ENCODE measurements at regions not wholly inside any gene's neighbourhood (a gene's known extent, or its start where the extent isn't known, plus 50 kb on each side); places are given as distances from the start of the nearest gene placed in this dataset.

GRCh38 chr11:112844517-112844916, 116.7 kb upstream of the NCAM1 start (continued):
- TF ChIP-seq AFF4 (CRISPR knock-in tag; IDR thresholded peaks at IDR 0.05) (no peak), MYNN (CRISPR knock-in tag; IDR thresholded peaks at IDR 0.05; ENCODE audit: low read depth) (no peak), SRSF9 (IDR thresholded peaks at IDR 0.05; ENCODE audit: borderline replicate concordance, insufficient read depth, low read depth, low read length, poor library complexity, severe bottlenecking) (no peak)

GRCh38 chr11:112847568-112847967, 113.7 kb upstream of the NCAM1 start:
- no peak for DNase-seq (ENCODE audit: low spot score)
- Histone ChIP-seq H3K4me1 (ENCODE audit: insufficient read depth, low read length) (no peaks in the 10 kb centered on the region), H3K27ac (ENCODE audit: extremely low read length, insufficient read depth, low read length) (no peak overlapping the region), H3K4me2 (ENCODE audit: low read depth, low read length) (no peak overlapping the region), H2AFZ (ENCODE audit: low read length) (no peak overlapping the region), H3K36me3 (replicated peaks in 1 of 2; ENCODE audit: control insufficient read depth in 1 of 2, insufficient read depth in 2 of 2, low read length in 2 of 2) (no peaks in the 10 kb centered on the region), H3K9me3 (ENCODE audit: low read length) (no peaks in the 10 kb centered on the region), H3K9ac (ENCODE audit: insufficient read depth, low read depth, low read length) (no peak overlapping the region), H4K20me1 (ENCODE audit: insufficient read depth, low read length) (no peaks in the 10 kb centered on the region), H3K27me3 (ENCODE audit: control insufficient read depth in 1 of 2, insufficient read depth in 2 of 2, low read length in 2 of 2) (no peaks in the 10 kb centered on the region), H3K79me2 (ENCODE audit: insufficient read depth, low read length) (no peaks in the 10 kb centered on the region), H3K4me3 (replicated peaks in 1 of 3; ENCODE audit: insufficient read depth in 1 of 3, low read depth in 2 of 3, low read length in 3 of 3) (no peak overlapping the region)
- ChIA-PET POLR2A (no interaction called here), CTCF (ENCODE audit: low intra/inter-chr PET ratio, low total read pairs) (no interaction called here)
- in situ Hi-C loops (cut with HindIII; ENCODE audit: extremely low pct_ligation_motif_present, low pct_unique_long_range_greater_than_20kb) (loop anchor here (25.0 kb wide), 1 partner anchor 440 kb away; no protein-coding TSS in a partner anchor), intact Hi-C loops (cut with micrococcal nuclease; ENCODE audit: unreplicated experiment) (no loop called here)
- no peak for TF ChIP-seq PHB2 (IDR thresholded peaks at IDR 0.05; ENCODE audit: partially characterized antibody)
- TF ChIP-seq E2F2 (CRISPR knock-in tag; IDR thresholded peaks at IDR 0.05; ENCODE audit: borderline replicate concordance) = no peak
- no peak for TF ChIP-seq MLLT10 (CRISPR knock-in tag; IDR thresholded peaks at IDR 0.05)
- no peak for TF ChIP-seq ZFP62 (CRISPR knock-in tag; IDR thresholded peaks at IDR 0.05)
- no peak for TF ChIP-seq FOXP4 (CRISPR knock-in tag; IDR thresholded peaks at IDR 0.05)
- TF ChIP-seq FOSL2 (CRISPR knock-in tag; IDR thresholded peaks at IDR 0.05) = no peak
- TF ChIP-seq ZBTB20 (CRISPR knock-in tag; IDR thresholded peaks at IDR 0.05; ENCODE audit: borderline replicate concordance, low read depth) = no peak
- TF ChIP-seq NR2F6 (IDR thresholded peaks at IDR 0.05) = no peak
- no peak for TF ChIP-seq NR2F6 (CRISPR knock-in tag; IDR thresholded peaks at IDR 0.05)
- TF ChIP-seq SMARCE1 (IDR thresholded peaks at IDR 0.05; ENCODE audit: borderline replicate concordance) = no peak
- no peak for FAIRE-seq
- no peak for ATAC-seq
- 58% methylated on average over 4 of the region's 4 CpGs for WGBS (ENCODE audit: low lambda C conversion rate)
- BruUV-seq (replicated peaks) = no TSS peak

Data from HepG2 (cell line).